ENCODE measurements at regions not wholly inside any gene's neighbourhood (a gene's known extent, or its start where the extent isn't known, plus 50 kb on each side); places are given as distances from the start of the nearest gene placed in this dataset.

- H3K9ac ChIP-seq (ENCODE audit: low read length) = no peak overlapping the region
- H3K27me3 ChIP-seq (ENCODE audit: control insufficient read depth, insufficient read depth, low read length) = no peaks in the 10 kb centered on the region
- no peaks in the 10 kb centered on the region for H3K36me3 ChIP-seq (ENCODE audit: control insufficient read depth, insufficient read depth, low read length)
- H3K4me3 ChIP-seq (ENCODE audit: low read length) = no peak overlapping the region
- no peaks in the 10 kb centered on the region for H3K4me1 ChIP-seq (ENCODE audit: control insufficient read depth, insufficient read depth, low read length)
- no peak overlapping the region for H3K27ac ChIP-seq (ENCODE audit: low read depth, low read length)
Measured at GRCh38 chr1:42096554-42096953, 56.7 kb upstream of the GUCA2B start.

DNA sequence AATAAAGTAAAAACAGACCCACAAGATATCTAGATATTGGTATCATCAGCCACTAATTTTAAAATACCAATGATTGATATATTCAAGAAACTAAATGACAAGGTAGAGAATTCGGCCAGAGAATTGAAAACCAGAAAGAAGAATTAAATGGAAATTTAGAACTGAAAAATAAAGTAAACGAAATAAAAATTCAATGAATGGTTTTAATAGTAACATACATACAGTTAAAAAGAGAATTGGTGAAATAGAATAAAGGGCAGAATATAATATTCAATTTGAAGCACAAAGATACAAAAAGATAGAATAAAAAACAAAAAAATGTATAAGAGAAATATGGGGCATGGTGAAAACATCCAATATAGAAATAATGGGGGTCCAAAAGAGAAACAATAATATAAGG is 64.0 kb upstream of the GUCA2B start:
- Histone ChIP-seq H3K4me1 (ENCODE audit: control insufficient read depth, insufficient read depth, low read length) (no peaks in the 10 kb centered on the region), H3K36me3 (ENCODE audit: control insufficient read depth, insufficient read depth, low read length) (no peaks in the 10 kb centered on the region), H3K27me3 (ENCODE audit: control insufficient read depth, insufficient read depth, low read length) (no peaks in the 10 kb centered on the region), H3K27ac (ENCODE audit: low read depth, low read length) (no peak overlapping the region), H3K9ac (ENCODE audit: low read length) (no peak overlapping the region), H3K4me3 (ENCODE audit: low read length) (no peak overlapping the region)

DNA sequence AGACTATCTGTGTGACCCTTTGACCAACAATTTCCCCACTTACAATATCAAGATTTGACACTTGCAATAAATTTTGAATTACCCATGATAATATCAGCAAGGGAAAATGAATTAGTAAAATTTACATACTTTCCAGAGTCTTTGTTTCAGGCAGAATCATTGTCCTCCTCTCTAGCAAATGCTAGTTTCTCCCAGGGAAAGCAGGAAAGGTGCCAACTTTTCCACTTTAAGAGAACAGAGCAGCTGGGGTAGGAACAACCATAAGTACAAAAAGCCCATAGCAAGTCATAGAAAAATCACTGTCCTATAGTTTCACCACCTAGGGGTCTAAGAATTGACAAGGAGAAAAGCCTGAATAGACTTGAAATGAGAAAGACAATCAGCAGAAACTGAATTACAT is 67.1 kb upstream of the GUCA2B start:
- Histone ChIP-seq H3K36me3 (ENCODE audit: control insufficient read depth, insufficient read depth, low read length) (no peaks in the 10 kb centered on the region), H3K4me3 (ENCODE audit: low read length) (no peak overlapping the region), H3K4me1 (ENCODE audit: control insufficient read depth, insufficient read depth, low read length) (no peaks in the 10 kb centered on the region), H3K27ac (ENCODE audit: low read depth, low read length) (no peak overlapping the region), H3K27me3 (ENCODE audit: control insufficient read depth, insufficient read depth, low read length) (no peaks in the 10 kb centered on the region), H3K9ac (ENCODE audit: low read length) (no peak overlapping the region)

DNA sequence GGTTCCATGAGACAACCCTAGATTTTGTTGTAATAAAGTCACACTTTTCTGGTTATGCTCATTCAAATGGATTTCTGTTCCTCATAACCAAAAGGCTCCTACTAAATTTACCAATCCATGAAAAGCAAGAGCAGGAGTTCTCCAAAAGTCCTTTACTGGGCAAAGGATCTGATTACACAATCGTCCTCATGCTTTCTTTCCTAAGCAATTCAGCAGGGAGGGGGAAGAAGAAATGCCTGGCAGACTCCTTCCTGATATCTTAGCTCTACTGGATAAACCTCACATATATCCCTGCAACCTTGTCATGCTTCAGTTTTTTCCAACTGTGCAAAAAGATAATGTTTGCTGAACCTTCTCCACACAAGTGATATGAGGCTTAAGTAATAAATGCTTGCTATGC is 67.6 kb upstream of the GUCA2B start:
- Histone ChIP-seq H3K27ac (ENCODE audit: low read depth, low read length) (no peak overlapping the region), H3K36me3 (ENCODE audit: control insufficient read depth, insufficient read depth, low read length) (no peaks in the 10 kb centered on the region)

GRCh38 chr1:42081475-42081874 is 71.7 kb upstream of the GUCA2B start:
- no peaks in the 10 kb centered on the region for H3K4me1 ChIP-seq (ENCODE audit: control insufficient read depth, insufficient read depth, low read length)
- H3K36me3 ChIP-seq (ENCODE audit: control insufficient read depth, insufficient read depth, low read length) = no peaks in the 10 kb centered on the region
- no peaks in the 10 kb centered on the region for H3K27me3 ChIP-seq (ENCODE audit: control insufficient read depth, insufficient read depth, low read length)
- H3K27ac ChIP-seq (ENCODE audit: low read depth, low read length) = no peak overlapping the region
- no peak overlapping the region for H3K4me3 ChIP-seq (ENCODE audit: low read length)
- no peak overlapping the region for H3K9ac ChIP-seq (ENCODE audit: low read length)

More for the DNA sequence above, 67.6 kb upstream of the GUCA2B start:
- H3K4me1 ChIP-seq (ENCODE audit: control insufficient read depth, insufficient read depth, low read length) = no peaks in the 10 kb centered on the region
- no peaks in the 10 kb centered on the region for H3K27me3 ChIP-seq (ENCODE audit: control insufficient read depth, insufficient read depth, low read length)
- H3K4me3 ChIP-seq (ENCODE audit: low read length) = no peak overlapping the region
- H3K9ac ChIP-seq (ENCODE audit: low read length) = no peak overlapping the region

DNA sequence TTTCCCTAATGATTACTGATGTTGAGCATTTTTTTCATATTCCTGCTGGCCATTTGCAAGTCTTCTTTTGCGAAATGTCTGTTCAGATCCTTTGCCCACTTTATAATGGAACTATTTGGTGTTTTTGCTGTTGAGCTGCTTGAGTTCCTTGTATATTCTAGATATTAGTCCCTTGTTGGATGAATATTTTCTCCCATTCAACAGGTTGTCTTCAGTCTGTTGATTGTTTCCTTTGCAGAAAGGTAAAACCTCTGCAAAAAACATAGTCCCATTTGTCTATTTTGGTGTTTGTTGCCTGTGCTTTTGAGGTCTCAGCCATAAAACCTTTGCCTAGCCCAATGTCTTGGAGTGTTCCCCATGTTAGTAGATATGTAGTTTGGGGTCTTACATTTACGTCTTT is 78.0 kb upstream of the GUCA2B start:
- Histone ChIP-seq H3K27ac (ENCODE audit: low read depth, low read length) (no peak overlapping the region), H3K36me3 (ENCODE audit: control insufficient read depth, insufficient read depth, low read length) (no peaks in the 10 kb centered on the region), H3K27me3 (ENCODE audit: control insufficient read depth, insufficient read depth, low read length) (no peaks in the 10 kb centered on the region), H3K9ac (ENCODE audit: low read length) (no peak overlapping the region), H3K4me3 (ENCODE audit: low read length) (no peak overlapping the region), H3K4me1 (ENCODE audit: control insufficient read depth, insufficient read depth, low read length) (no peaks in the 10 kb centered on the region)

GRCh38 chr1:42070996-42071395 is 82.2 kb upstream of the GUCA2B start:
- Histone ChIP-seq H3K4me1 (ENCODE audit: control insufficient read depth, insufficient read depth, low read length) (no peaks in the 10 kb centered on the region), H3K9ac (ENCODE audit: low read length) (no peak overlapping the region), H3K27me3 (ENCODE audit: control insufficient read depth, insufficient read depth, low read length) (no peaks in the 10 kb centered on the region), H3K27ac (ENCODE audit: low read depth, low read length) (no peak overlapping the region), H3K4me3 (ENCODE audit: low read length) (no peak overlapping the region), H3K36me3 (ENCODE audit: control insufficient read depth, insufficient read depth, low read length) (no peaks in the 10 kb centered on the region)

DNA sequence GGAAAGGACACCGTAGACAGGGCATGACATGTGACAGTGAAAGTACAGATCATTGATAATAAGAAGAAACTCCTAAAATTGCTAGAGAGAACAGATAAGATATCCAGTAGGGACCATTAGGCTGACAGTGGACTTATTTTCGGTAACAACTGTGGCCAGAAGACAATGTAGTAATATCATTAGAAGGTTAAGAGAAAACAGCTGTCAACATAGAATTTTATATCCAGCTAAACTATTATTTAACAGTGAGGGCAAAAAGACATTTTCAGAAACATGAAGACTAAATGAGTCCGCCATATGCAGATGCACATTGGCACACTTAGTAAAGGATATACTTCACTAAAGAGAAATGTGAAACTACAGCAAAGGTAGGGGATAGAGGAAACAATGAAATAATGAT is 95.4 kb upstream of the GUCA2B start:
- Histone ChIP-seq H3K4me3 (ENCODE audit: low read length) (no peak overlapping the region), H3K27me3 (ENCODE audit: control insufficient read depth, insufficient read depth, low read length) (no peaks in the 10 kb centered on the region), H3K36me3 (ENCODE audit: control insufficient read depth, insufficient read depth, low read length) (no peaks in the 10 kb centered on the region), H3K9ac (ENCODE audit: low read length) (no peak overlapping the region), H3K4me1 (ENCODE audit: control insufficient read depth, insufficient read depth, low read length) (no peaks in the 10 kb centered on the region), H3K27ac (ENCODE audit: low read depth, low read length) (no peak overlapping the region)

DNA sequence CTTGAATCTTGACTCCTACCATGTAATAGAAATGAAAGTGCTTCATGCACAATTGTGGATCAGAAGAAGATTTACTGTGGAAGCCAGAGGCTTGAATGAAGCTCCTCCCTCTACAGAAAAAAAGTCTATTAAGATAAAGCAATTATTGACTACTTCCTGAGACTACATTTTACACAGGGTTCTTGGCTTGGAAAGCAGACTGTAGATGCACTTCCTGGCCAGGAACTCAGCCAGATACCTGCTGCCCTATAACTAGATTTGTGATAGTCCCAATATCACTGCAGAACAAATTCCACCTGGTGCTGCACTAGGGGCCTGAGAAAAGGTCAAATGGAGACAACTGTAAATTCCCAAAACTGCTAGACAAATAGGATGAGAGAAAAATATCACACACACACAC is 96.8 kb upstream of the GUCA2B start:
- H3K27ac ChIP-seq (ENCODE audit: low read depth, low read length) = no peak overlapping the region
- no peaks in the 10 kb centered on the region for H3K4me1 ChIP-seq (ENCODE audit: control insufficient read depth, insufficient read depth, low read length)
- no peak overlapping the region for H3K9ac ChIP-seq (ENCODE audit: low read length)
- no peak overlapping the region for H3K4me3 ChIP-seq (ENCODE audit: low read length)
- no peaks in the 10 kb centered on the region for H3K27me3 ChIP-seq (ENCODE audit: control insufficient read depth, insufficient read depth, low read length)
- no peaks in the 10 kb centered on the region for H3K36me3 ChIP-seq (ENCODE audit: control insufficient read depth, insufficient read depth, low read length)

GRCh38 chr1:42055061-42055460 is 98.1 kb upstream of the GUCA2B start:
- H3K4me1 ChIP-seq (ENCODE audit: control insufficient read depth, insufficient read depth, low read length) = no peaks in the 10 kb centered on the region

DNA sequence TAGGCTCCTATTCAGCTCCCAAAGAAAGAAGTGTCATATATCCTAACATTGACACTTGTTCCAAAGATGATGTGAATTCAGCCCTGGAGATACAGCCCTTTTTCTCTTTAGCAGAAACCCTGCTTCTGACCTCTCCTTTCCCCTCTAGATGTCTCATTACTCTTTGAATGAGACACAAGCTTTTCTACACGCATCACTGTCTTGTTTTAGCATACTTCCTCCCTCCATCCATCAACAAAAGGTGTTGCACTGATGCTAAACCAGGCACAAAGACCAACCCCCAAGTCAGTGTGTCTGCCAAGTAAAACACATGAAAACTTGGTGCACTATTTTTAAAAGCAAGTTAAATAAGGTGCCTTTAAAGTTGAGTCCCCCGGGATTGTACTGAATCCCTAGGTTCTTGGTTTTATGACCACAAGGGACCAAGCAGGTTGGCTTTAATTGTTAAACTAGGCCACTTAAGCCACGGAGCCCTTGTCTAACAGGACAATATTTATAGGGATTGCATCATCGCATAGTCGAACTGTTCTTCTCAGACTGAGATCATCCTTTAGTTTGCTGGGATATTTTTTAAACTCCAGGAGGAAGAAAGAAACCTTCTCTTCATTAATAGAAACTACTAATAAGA is 101.0 kb upstream of the GUCA2B start:
- Histone ChIP-seq H3K9ac (ENCODE audit: low read length) (no peak overlapping the region), H3K4me3 (ENCODE audit: low read length) (no peak overlapping the region), H3K27ac (ENCODE audit: low read depth, low read length) (no peak overlapping the region), H3K4me1 (ENCODE audit: control insufficient read depth, insufficient read depth, low read length) (no peaks in the 10 kb centered on the region), H3K27me3 (ENCODE audit: control insufficient read depth, insufficient read depth, low read length) (no peaks in the 10 kb centered on the region), H3K36me3 (ENCODE audit: control insufficient read depth, insufficient read depth, low read length) (no peaks in the 10 kb centered on the region)

More at GRCh38 chr1:42055061-42055460, 98.1 kb upstream of the GUCA2B start:
- Histone ChIP-seq H3K27me3 (ENCODE audit: control insufficient read depth, insufficient read depth, low read length) (no peaks in the 10 kb centered on the region), H3K4me3 (ENCODE audit: low read length) (no peak overlapping the region), H3K27ac (ENCODE audit: low read depth, low read length) (no peak overlapping the region), H3K36me3 (ENCODE audit: control insufficient read depth, insufficient read depth, low read length) (no peaks in the 10 kb centered on the region), H3K9ac (ENCODE audit: low read length) (no peak overlapping the region)

DNA sequence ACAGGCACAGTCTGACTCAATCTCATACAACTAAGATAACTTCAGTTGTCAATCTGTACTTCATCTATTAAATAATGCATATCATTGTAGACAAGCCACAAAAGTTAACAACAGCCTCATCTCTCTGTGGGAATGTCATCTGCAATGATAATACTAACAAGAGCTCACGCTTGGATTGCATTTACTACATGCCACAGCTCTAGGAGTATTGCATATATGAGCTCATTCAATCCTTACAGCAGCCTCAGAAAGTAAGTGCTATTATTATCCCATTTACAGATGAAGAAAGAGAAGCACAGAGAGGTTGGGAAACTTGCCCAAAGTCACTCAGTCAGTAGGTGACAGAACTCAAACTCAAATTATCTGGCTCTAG is 105.7 kb upstream of the GUCA2B start:
- Histone ChIP-seq H3K4me3 (ENCODE audit: low read length) (no peak overlapping the region), H3K27me3 (ENCODE audit: control insufficient read depth, insufficient read depth, low read length) (no peaks in the 10 kb centered on the region), H3K4me1 (ENCODE audit: control insufficient read depth, insufficient read depth, low read length) (no peaks in the 10 kb centered on the region), H3K36me3 (ENCODE audit: control insufficient read depth, insufficient read depth, low read length) (no peaks in the 10 kb centered on the region), H3K9ac (ENCODE audit: low read length) (no peak overlapping the region), H3K27ac (ENCODE audit: low read depth, low read length) (no peak overlapping the region)

DNA sequence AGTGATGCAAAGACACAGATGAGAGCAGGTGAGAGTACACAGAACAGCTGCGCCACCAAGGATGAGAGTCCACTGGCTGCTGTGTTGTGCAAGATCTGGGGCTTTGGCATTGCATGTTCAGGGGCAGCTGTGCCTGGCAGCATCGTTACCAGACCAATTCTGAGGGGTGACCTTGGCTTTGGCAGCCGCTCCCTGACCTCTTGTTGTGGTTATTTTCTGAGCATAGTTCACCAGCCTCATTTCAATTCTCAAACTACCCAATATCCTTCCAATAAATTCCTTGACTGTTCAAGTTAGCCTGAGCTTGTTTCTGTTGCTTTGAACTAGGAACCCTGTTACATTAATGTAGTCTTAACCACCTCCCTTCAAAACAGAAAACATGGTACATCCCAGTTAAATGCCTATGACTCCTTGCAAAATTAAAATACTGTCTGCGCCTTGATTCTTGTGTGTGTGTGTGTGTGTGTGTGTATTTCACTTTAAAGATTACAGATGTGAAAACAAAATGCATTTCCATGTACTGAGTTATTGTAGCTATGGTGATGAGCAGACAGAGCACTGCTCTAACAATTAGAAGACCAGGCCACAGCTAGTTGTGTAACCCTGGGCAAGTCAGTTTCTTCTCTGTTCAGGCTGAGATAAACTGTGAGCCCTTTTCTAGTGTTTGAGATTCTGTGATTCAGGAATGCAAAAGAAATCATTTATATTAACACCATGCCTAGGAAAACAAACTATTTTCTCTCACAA is 106.3 kb upstream of the GUCA2B start:
- H3K27ac ChIP-seq (ENCODE audit: low read depth, low read length) = no peak overlapping the region
- no peaks in the 10 kb centered on the region for H3K4me1 ChIP-seq (ENCODE audit: control insufficient read depth, insufficient read depth, low read length)

More for the DNA sequence above, 106.3 kb upstream of the GUCA2B start:
- no peak overlapping the region for H3K4me3 ChIP-seq (ENCODE audit: low read length)
- H3K27me3 ChIP-seq (ENCODE audit: control insufficient read depth, insufficient read depth, low read length) = no peaks in the 10 kb centered on the region
- H3K36me3 ChIP-seq (ENCODE audit: control insufficient read depth, insufficient read depth, low read length) = no peaks in the 10 kb centered on the region
- H3K9ac ChIP-seq (ENCODE audit: low read length) = no peak overlapping the region

All from rectal smooth muscle tissue (tissue), 1 donor.